ENCODE measurements at regions not wholly inside any gene's neighbourhood (a gene's known extent, or its start where the extent isn't known, plus 50 kb on each side); places are given as distances from the start of the nearest gene placed in this dataset.

- dilution Hi-C loops (cut with MboI; ENCODE audit: extremely low pct_ligation_motif_present, low sequenced_read_pairs), result no loop called here
- no TSS peak for BruUV-seq (replicated peaks)
- POLR2A ChIA-PET, result no interaction called here
- Histone ChIP-seq H3K4me2 (ENCODE audit: insufficient read depth, low read length) (no peak overlapping the region), H3K27ac (ENCODE audit: insufficient read depth, low read depth, low read length) (no peak overlapping the region), H3K4me3 (replicated peaks in 1 of 3; ENCODE audit: insufficient read depth in 1 of 3, low read depth in 1 of 3, low read length in 3 of 3) (no peak overlapping the region), H3K79me2 (ENCODE audit: control insufficient read depth, insufficient read depth, low read length) (no peaks in the 10 kb centered on the region), H4K20me1 (replicated peaks; ENCODE audit: control insufficient read depth, extremely low read depth, insufficient read depth, low read length) (no peaks in the 10 kb centered on the region), H3K9me3 (replicated peaks; ENCODE audit: control insufficient read depth, insufficient read depth, low read length) (no peaks in the 10 kb centered on the region), H3K36me3 (ENCODE audit: control insufficient read depth in 2 of 2, extremely low read depth in 1 of 2, insufficient read depth in 2 of 2, low read length in 2 of 2) (no peaks in the 10 kb centered on the region), H3K9ac (replicated peaks; ENCODE audit: extremely low read depth, insufficient read depth, low read length) (no peak overlapping the region), H3K27me3 (ENCODE audit: control insufficient read depth in 2 of 2, insufficient read depth in 2 of 2, low read length in 2 of 2) (no peaks in the 10 kb centered on the region), H3K9me1 (replicated peaks; ENCODE audit: control insufficient read depth, extremely low read depth, insufficient read depth, low read length) (no peaks in the 10 kb centered on the region), H2AFZ (ENCODE audit: low read depth, low read length) (no peak overlapping the region), H3K4me1 (ENCODE audit: control insufficient read depth, extremely low read depth, insufficient read depth, low read length) (no peaks in the 10 kb centered on the region)
- CTCF ChIA-PET, result no interaction called here
- FAIRE-seq (no peak), DNase-seq (ENCODE audit: low read depth, low spot score) (no peak)
- intact Hi-C loops (cut with micrococcal nuclease), result no loop called here
- TF ChIP-seq JUN (IDR thresholded peaks at IDR 0.05; ENCODE audit: borderline replicate concordance, insufficient read depth, insufficient read length, low read depth) (no peak), GATA2 (IDR thresholded peaks at IDR 0.05; ENCODE audit: insufficient read depth, insufficient read length, low read depth, low read length) (no peak), POLR2AphosphoS5 (IDR thresholded peaks at IDR 0.05; ENCODE audit: insufficient read depth, low read depth, low read length) (no peak), MAX (IDR thresholded peaks at IDR 0.05; ENCODE audit: insufficient read depth, insufficient read length) (no peak), MYC (IDR thresholded peaks at IDR 0.05; ENCODE audit: low read depth, low read length) (no peak), POLR2A (IDR thresholded peaks at IDR 0.05; ENCODE audit: low read depth, low read length) (no peak), EZH2 (IDR thresholded peaks at IDR 0.05; ENCODE audit: borderline replicate concordance, low read depth, low read length, severe bottlenecking) (no peak), CTCF (IDR thresholded peaks at IDR 0.05; ENCODE audit: extremely low read depth in 1 of 2, insufficient read depth in 1 of 2, low read depth in 1 of 2, low read length in 2 of 2) (no peak), FOS (IDR thresholded peaks at IDR 0.05; ENCODE audit: borderline replicate concordance, insufficient read depth, low read length) (no peak)
Measured at GRCh38 chr5:116810951-116811350, 236.3 kb upstream of the SEMA6A start.
